Stomach (tissue), 4 donors: ENCODE measurements at regions not wholly inside any gene's neighbourhood (a gene's known extent, or its start where the extent isn't known, plus 50 kb on each side); places are given as distances from the start of the nearest gene placed in this dataset.

ENCODE experiments used
- EP300 ChIP-seq: sonication (generic); formaldehyde crosslinking; IDR thresholded peaks from one replicate; pipeline ENCODE4 v1.6.1; 2017; ENCODE audit warnings: antibody characterized with exemption
- TF ChIP-seq, protein P1 (sequence below), 7 experiments: fragments of 450-650 bp in 4 of 7; fragments of 200-600 bp in 3 of 7; sonication (generic) in 3 of 7; IDR thresholded peaks; one replicate each; pipeline ENCODE4 v1.5.1; 2016 to 2019; ENCODE audit warnings: antibody characterized with exemption in 7 of 7, control low read depth in 2 of 7, mild to moderate bottlenecking in 1 of 7

DNA sequence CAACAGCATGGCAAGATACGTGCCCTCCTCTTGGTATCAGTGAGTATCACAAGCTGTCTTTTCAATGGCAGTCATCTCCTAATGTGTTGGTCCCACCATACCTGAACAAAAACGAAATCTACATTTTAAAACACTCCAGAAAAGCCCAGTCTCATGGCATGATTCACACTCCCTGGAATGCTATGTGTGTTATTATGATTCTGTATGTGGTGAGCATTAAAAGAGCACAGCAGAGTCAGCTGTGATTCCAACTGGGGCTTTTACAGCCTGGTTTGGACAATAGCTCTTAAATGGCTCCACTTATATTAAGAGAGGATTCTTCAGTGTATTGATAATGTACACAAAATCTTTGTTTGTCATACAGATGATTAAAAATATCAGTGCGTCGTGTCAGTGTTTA, 274.1 kb upstream of the GK2 start:
- TF ChIP-seq, protein P1, sequence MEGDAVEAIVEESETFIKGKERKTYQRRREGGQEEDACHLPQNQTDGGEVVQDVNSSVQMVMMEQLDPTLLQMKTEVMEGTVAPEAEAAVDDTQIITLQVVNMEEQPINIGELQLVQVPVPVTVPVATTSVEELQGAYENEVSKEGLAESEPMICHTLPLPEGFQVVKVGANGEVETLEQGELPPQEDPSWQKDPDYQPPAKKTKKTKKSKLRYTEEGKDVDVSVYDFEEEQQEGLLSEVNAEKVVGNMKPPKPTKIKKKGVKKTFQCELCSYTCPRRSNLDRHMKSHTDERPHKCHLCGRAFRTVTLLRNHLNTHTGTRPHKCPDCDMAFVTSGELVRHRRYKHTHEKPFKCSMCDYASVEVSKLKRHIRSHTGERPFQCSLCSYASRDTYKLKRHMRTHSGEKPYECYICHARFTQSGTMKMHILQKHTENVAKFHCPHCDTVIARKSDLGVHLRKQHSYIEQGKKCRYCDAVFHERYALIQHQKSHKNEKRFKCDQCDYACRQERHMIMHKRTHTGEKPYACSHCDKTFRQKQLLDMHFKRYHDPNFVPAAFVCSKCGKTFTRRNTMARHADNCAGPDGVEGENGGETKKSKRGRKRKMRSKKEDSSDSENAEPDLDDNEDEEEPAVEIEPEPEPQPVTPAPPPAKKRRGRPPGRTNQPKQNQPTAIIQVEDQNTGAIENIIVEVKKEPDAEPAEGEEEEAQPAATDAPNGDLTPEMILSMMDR (IDR thresholded peaks at IDR 0.05): no peak
- no peak for TF ChIP-seq EP300
